Mesenchymal stem cell (in vitro differentiated cells and primary cell): ENCODE measurements at regions not wholly inside any gene's neighbourhood (a gene's known extent, or its start where the extent isn't known, plus 50 kb on each side); places are given as distances from the start of the nearest gene placed in this dataset.
"Not testable (repeated sequence)": the region's sequence is repeated elsewhere in the genome, so short reads cannot be mapped to it uniquely, and the experiment has no call there.

Experiments
- DNase-seq: peaks from one replicate; pipeline ENCODE4 v3.0.0-alpha.2; 2013
- H2AFZ ChIP-seq: one replicate; pipeline ENCODE4 v1.6.1; 2013; ENCODE audit warnings: low read depth, mild to moderate bottlenecking, control low read depth, inconsistent platforms, low read length, moderate library complexity
- H2AK5ac ChIP-seq: 2 replicates; pipeline ENCODE4 v1.6.1; 2013; ENCODE audit warnings: low read length, moderate library complexity, mild to moderate bottlenecking, inconsistent platforms; ENCODE audit not compliant: severe bottlenecking
- H2BK120ac ChIP-seq: one replicate; pipeline ENCODE4 v1.6.1; 2013; ENCODE audit warnings: low read depth, mild to moderate bottlenecking, inconsistent platforms, low read length, moderate library complexity
- H2BK12ac ChIP-seq, 2 experiments: one replicate each; pipeline ENCODE4 v1.6.1; 2013; ENCODE audit warnings: inconsistent platforms in 2 of 2, low read length in 2 of 2, mild to moderate bottlenecking in 2 of 2, moderate library complexity in 2 of 2, control low read depth in 1 of 2
- H2BK15ac ChIP-seq: one replicate; pipeline ENCODE4 v1.6.1; 2013; ENCODE audit warnings: mild to moderate bottlenecking, low read depth, inconsistent platforms; ENCODE audit not compliant: poor library complexity, severe bottlenecking
- H2BK5ac ChIP-seq: 2 replicates; pipeline ENCODE4 v1.6.1; 2013; ENCODE audit warnings: low read depth, mild to moderate bottlenecking, low read length, control low read depth, inconsistent platforms; ENCODE audit not compliant: poor library complexity, severe bottlenecking
- H3K14ac ChIP-seq, 2 experiments: one replicate each; pipeline ENCODE4 v1.6.1; 2013; ENCODE audit warnings: inconsistent platforms in 2 of 2, low read length in 2 of 2, control low read depth in 1 of 2, mild to moderate bottlenecking in 1 of 2, moderate library complexity in 1 of 2
- H3K18ac ChIP-seq, 2 experiments: one replicate each; pipeline ENCODE4 v1.6.1; 2013; ENCODE audit warnings: inconsistent platforms in 2 of 2, low read length in 2 of 2, control low read depth in 1 of 2, low read depth in 1 of 2, mild to moderate bottlenecking in 1 of 2
- H3K23ac ChIP-seq, 2 experiments: one replicate each; pipeline ENCODE4 v1.6.1; 2013; ENCODE audit warnings: inconsistent platforms in 2 of 2, low read length in 2 of 2, mild to moderate bottlenecking in 2 of 2, moderate library complexity in 2 of 2, control low read depth in 1 of 2
- H3K27ac ChIP-seq: 2 replicates; pipeline ENCODE4 v1.5.1; 2013; ENCODE audit warnings: mild to moderate bottlenecking, moderate library complexity, low read length, control low read depth, inconsistent platforms; ENCODE audit not compliant: poor library complexity, severe bottlenecking
- H3K27me3 ChIP-seq, 2 experiments: 2 replicates each; pipeline versions ENCODE4 v1.6.1 to v1.7.0; 2013; ENCODE audit warnings: low read length in 2 of 2, mild to moderate bottlenecking in 2 of 2, moderate library complexity in 2 of 2, control low read depth in 1 of 2, inconsistent platforms in 1 of 2; ENCODE audit not compliant: control insufficient read depth in 1 of 2, insufficient read depth in 1 of 2
- H3K36me3 ChIP-seq, 2 experiments: 2 replicates each; pipeline versions ENCODE4 v1.6.1 to v1.7.0; 2013; ENCODE audit warnings: low read length in 2 of 2, control low read depth in 1 of 2, inconsistent platforms in 1 of 2, low read depth in 1 of 2, mild to moderate bottlenecking in 1 of 2; ENCODE audit not compliant: insufficient read depth in 2 of 2, control insufficient read depth in 1 of 2
- H3K4ac ChIP-seq, 2 experiments: one replicate each; pipeline ENCODE4 v1.6.1; 2013; ENCODE audit warnings: inconsistent platforms in 2 of 2, low read length in 2 of 2, mild to moderate bottlenecking in 2 of 2, moderate library complexity in 2 of 2, control low read depth in 1 of 2, low read depth in 1 of 2
- H3K4me1 ChIP-seq: 2 replicates; pipeline ENCODE4 v1.6.1; 2013; ENCODE audit warnings: low read depth, low read length, control low read depth; ENCODE audit not compliant: control insufficient read depth, insufficient read depth
- H3K4me2 ChIP-seq: 2 replicates; pipeline ENCODE4 v1.6.1; 2013; ENCODE audit warnings: low read length, mild to moderate bottlenecking, inconsistent platforms; ENCODE audit not compliant: poor library complexity, severe bottlenecking
- H3K4me3 ChIP-seq, 2 experiments: 2 replicates each; pipeline versions ENCODE4 v1.5.1 to v1.7.0; 2013; ENCODE audit warnings: low read length in 2 of 2, mild to moderate bottlenecking in 2 of 2, control low read depth in 1 of 2, low read depth in 1 of 2; ENCODE audit not compliant: insufficient read depth in 1 of 2
- H3K79me1 ChIP-seq: replicated peaks from 2 replicates; pipeline ENCODE4 v1.6.1; 2013; ENCODE audit warnings: mild to moderate bottlenecking, control low read depth, low read length, inconsistent platforms; ENCODE audit not compliant: poor library complexity, severe bottlenecking
- H3K9ac ChIP-seq: 2 replicates; pipeline ENCODE4 v1.7.0; 2013; ENCODE audit warnings: mild to moderate bottlenecking, low read length, moderate library complexity
- H3K9me3 ChIP-seq: 2 replicates; pipeline ENCODE4 v1.7.0; 2013; ENCODE audit warnings: mild to moderate bottlenecking, low read length; ENCODE audit not compliant: control insufficient read depth
- H4K8ac ChIP-seq: one replicate; pipeline ENCODE4 v1.6.1; 2013; ENCODE audit warnings: inconsistent platforms, mild to moderate bottlenecking, low read length, moderate library complexity
- H4K91ac ChIP-seq: one replicate; pipeline ENCODE4 v1.6.1; 2013; ENCODE audit warnings: mild to moderate bottlenecking, low read length, inconsistent platforms
- WGBS: methylation state at CpG from one replicate; pipeline ENCODE4 v1.1.7; 2013; ENCODE audit warnings: mixed read lengths; 5-methylcytosine and 5-hydroxymethylcytosine counted together

- not testable (repeated sequence) for H3K4ac ChIP-seq, DNase-seq, H2AFZ ChIP-seq, H3K18ac ChIP-seq, H2BK15ac ChIP-seq, H4K91ac ChIP-seq, H2BK120ac ChIP-seq, H3K4me1 ChIP-seq, H3K9ac ChIP-seq, H2BK12ac ChIP-seq, H3K9me3 ChIP-seq, H3K23ac ChIP-seq, H3K14ac ChIP-seq, H3K36me3 ChIP-seq, H3K4me3 ChIP-seq, H2BK5ac ChIP-seq, H4K8ac ChIP-seq, H3K27ac ChIP-seq, H2AK5ac ChIP-seq, H3K4me2 ChIP-seq, H3K27me3 ChIP-seq, H3K79me1 ChIP-seq
- WGBS, result 83% methylated on average over 2 of the region's 5 CpGs
Observed at GRCh38 chr3:15907403-15907802, 109.6 kb upstream of the ANKRD28 start.

GRCh38 chr3:15918988-15919387, 121.2 kb upstream of the ANKRD28 start:
- Histone ChIP-seq H3K14ac (no peak overlapping the region), H2BK5ac (no peak overlapping the region), H3K79me1 (no peaks in the 10 kb centered on the region), H2AFZ (no peak overlapping the region), H4K8ac (no peak overlapping the region), H2BK120ac (no peak overlapping the region), H3K4me3 (no peak overlapping the region), H3K27me3 (peaks cover 4 to 8% of the 10 kb centered on the region in 2 experiments), H3K4me2 (no peak overlapping the region), H4K91ac (no peak overlapping the region), H2BK12ac (no peak overlapping the region), H3K4me1 (no peaks in the 10 kb centered on the region), H3K23ac (no peak overlapping the region), H2BK15ac (no peak overlapping the region), H2AK5ac (no peak overlapping the region), H3K4ac (no peak overlapping the region), H3K18ac (no peak overlapping the region), H3K36me3 (no peaks in the 10 kb centered on the region), H3K27ac (no peak overlapping the region), H3K9me3 (peaks cover 4% of the 10 kb centered on the region), H3K9ac (no peak overlapping the region)
- no peak for DNase-seq
- 68% methylated on average over 4 of the region's 5 CpGs for WGBS

DNA sequence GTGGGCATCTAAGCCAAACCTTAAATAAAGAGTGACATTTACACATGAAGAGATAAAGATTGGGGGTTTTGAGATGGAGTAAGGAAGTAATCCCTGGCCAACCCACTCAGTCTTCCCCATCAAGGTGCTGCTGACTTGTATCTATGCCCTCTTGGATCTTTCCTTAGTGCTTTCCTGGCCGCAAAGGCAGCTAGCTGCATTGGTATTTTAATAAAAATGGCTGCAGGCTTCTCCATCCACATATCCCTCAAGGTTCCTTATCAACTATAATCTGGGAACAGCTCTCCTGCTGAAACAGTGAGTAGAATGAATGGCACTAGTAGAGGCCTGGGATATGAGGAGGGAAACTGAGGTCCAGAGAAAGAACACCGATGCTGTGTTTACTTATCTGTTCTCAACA, 122.2 kb upstream of the ANKRD28 start:
- H3K4ac ChIP-seq, result no peak overlapping the region
- H2BK12ac ChIP-seq, result no peak overlapping the region
- 57% methylated on average over 1 of the region's 2 CpGs for WGBS
- no peaks in the 10 kb centered on the region for H3K79me1 ChIP-seq
- no peak overlapping the region for H3K9ac ChIP-seq
- H2BK5ac ChIP-seq, result no peak overlapping the region
- H2AK5ac ChIP-seq, result no peak overlapping the region
- no peak overlapping the region for H3K23ac ChIP-seq
- H3K4me2 ChIP-seq, result no peak overlapping the region
- H2AFZ ChIP-seq, result no peak overlapping the region
- H2BK120ac ChIP-seq, result no peak overlapping the region
- H3K27ac ChIP-seq, result no peak overlapping the region
- no peak overlapping the region for H4K8ac ChIP-seq
- H3K14ac ChIP-seq, result no peak overlapping the region
- no peak overlapping the region for H4K91ac ChIP-seq
- no peak overlapping the region for H2BK15ac ChIP-seq
- H3K9me3 ChIP-seq, result no peaks in the 10 kb centered on the region
- H3K4me3 ChIP-seq, result no peak overlapping the region
- no peak overlapping the region for H3K18ac ChIP-seq
- H3K4me1 ChIP-seq, result no peaks in the 10 kb centered on the region
- DNase-seq, result no peak
- no peaks in the 10 kb centered on the region for H3K36me3 ChIP-seq
- peaks cover 4 to 8% of the 10 kb centered on the region in 2 experiments for H3K27me3 ChIP-seq

DNA sequence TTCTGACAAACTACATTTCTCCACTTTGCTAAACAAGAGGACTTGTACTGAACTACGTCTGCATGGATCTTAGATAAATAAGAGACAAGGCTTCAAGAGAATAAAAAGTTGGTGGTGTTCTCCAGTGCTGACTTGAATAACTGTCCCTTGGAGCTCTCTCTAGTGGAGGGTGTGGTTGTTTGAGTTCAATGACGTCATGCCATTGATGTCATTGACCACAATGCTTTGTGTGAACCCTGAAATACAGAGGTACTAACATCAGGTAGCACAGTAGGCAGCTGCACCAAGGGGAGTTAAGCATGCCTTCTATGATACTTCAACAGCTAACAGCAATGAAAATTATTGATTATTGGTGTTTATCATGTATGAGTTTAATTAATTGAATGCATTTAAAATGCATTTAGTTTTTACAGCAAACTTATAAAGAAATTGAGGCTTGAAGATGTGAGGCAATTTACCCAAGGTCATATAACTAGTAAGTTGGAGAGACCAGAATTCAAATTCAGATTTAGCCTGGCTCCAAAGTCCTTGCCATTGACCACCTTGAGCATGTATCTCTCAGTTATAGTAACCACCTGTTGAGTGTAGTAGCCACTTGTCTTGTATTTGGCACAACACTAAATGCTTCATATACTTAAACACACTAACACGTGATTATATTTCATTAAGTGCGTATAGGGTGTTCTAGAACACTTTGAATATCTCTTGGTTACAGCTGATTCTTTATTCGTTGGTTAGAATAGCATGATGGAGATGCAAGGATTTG, 126.0 kb upstream of the ANKRD28 start:
- no peak for DNase-seq
- Histone ChIP-seq H2BK15ac (no peak overlapping the region), H3K9me3 (no peaks in the 10 kb centered on the region), H3K9ac (no peak overlapping the region), H3K18ac (no peak overlapping the region), H3K4me3 (no peak overlapping the region), H3K4me1 (no peaks in the 10 kb centered on the region), H3K14ac (no peak overlapping the region), H3K27ac (no peak overlapping the region), H3K4me2 (no peak overlapping the region), H4K91ac (no peak overlapping the region), H2BK120ac (no peak overlapping the region), H3K23ac (no peak overlapping the region), H3K4ac (no peak overlapping the region), H2BK12ac (no peak overlapping the region), H4K8ac (no peak overlapping the region), H3K79me1 (no peaks in the 10 kb centered on the region), H2AFZ (no peak overlapping the region), H3K27me3 (peaks cover 4 to 5% of the 10 kb centered on the region in 2 experiments), H2BK5ac (no peak overlapping the region), H2AK5ac (no peak overlapping the region), H3K36me3 (no peaks in the 10 kb centered on the region)
- 74% methylated on average over 5 of the region's 5 CpGs for WGBS
